Adrenal gland (tissue), 5 donors: ENCODE measurements at regions not wholly inside any gene's neighbourhood (a gene's known extent, or its start where the extent isn't known, plus 50 kb on each side); places are given as distances from the start of the nearest gene placed in this dataset.

ENCODE experiments used
- POLR2A ChIP-seq, 2 donors: fragments of 450-650 bp; IDR thresholded peaks; one replicate each; pipeline ENCODE4 v1.6.1; 2017; ENCODE audit warnings: antibody characterized with exemption in 2 of 2, mild to moderate bottlenecking in 2 of 2, moderate library complexity in 1 of 2
- TF ChIP-seq, protein P1 (sequence below), 6 experiments: fragments of 450-650 bp in 4 of 6; fragments of 200-600 bp in 2 of 6; sonication (generic) in 1 of 6; IDR thresholded peaks; 1 replicate in 5 of 6; 2 replicates in 1 of 6; pipeline versions ENCODE4 v1.5.1 to v1.8.0; 2016 to 2021; ENCODE audit warnings: antibody characterized with exemption in 6 of 6, mild to moderate bottlenecking in 2 of 6, moderate library complexity in 1 of 6
- donor health status: DM: no; HTN: no; CAD: no.

DNA sequence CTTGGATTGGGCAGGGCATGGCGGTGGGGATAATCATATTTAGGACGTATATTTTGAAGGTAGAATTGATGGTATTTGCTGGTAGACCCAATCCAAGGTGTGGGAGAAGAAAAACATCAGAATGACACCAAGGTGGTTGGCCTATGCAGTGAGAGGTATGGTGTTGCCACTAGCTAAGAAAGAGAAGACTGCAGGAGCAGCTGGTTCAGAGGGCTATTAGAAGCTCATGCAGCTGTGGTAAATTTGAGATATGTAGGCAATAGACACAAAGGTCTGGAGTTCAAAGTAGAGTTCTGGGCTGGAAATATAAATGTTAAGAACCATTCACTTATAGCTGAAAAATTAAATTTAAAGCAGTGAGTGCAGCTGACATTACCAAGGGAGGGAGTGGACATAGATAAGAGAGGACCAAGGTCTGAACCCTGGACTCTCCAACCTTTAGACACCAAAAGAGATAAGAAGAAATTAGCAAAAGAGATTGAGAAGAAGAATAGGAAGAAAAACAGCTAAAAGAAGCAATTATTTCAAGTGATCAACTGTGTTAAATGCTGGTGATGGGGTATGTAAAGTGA is 74.7 kb upstream of the FAM169A start:
- TF ChIP-seq, protein P1, sequence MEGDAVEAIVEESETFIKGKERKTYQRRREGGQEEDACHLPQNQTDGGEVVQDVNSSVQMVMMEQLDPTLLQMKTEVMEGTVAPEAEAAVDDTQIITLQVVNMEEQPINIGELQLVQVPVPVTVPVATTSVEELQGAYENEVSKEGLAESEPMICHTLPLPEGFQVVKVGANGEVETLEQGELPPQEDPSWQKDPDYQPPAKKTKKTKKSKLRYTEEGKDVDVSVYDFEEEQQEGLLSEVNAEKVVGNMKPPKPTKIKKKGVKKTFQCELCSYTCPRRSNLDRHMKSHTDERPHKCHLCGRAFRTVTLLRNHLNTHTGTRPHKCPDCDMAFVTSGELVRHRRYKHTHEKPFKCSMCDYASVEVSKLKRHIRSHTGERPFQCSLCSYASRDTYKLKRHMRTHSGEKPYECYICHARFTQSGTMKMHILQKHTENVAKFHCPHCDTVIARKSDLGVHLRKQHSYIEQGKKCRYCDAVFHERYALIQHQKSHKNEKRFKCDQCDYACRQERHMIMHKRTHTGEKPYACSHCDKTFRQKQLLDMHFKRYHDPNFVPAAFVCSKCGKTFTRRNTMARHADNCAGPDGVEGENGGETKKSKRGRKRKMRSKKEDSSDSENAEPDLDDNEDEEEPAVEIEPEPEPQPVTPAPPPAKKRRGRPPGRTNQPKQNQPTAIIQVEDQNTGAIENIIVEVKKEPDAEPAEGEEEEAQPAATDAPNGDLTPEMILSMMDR (IDR thresholded peaks at IDR 0.05) = no peak
- TF ChIP-seq POLR2A (IDR thresholded peaks at IDR 0.05) = no peak
